Epithelial cell of proximal tubule (primary cell): ENCODE measurements at regions not wholly inside any gene's neighbourhood (a gene's known extent, or its start where the extent isn't known, plus 50 kb on each side); places are given as distances from the start of the nearest gene placed in this dataset.

Experiments
- DNase-seq: peaks from one replicate; pipeline ENCODE4 v3.0.0-alpha.2; 2011; ENCODE audit warnings: low read depth
- H3K4me3 ChIP-seq: 2 replicates; pipeline ENCODE4 v1.5.1; 2011; ENCODE audit warnings: low read depth, mild to moderate bottlenecking, low read length
- CTCF ChIP-seq: conservative IDR thresholded peaks from 2 replicates; pipeline ENCODE4 v1.5.1; 2012; ENCODE audit warnings: low read depth, mild to moderate bottlenecking, low read length

GRCh38 chr2:238555786-238556542 is 129.2 kb downstream of the ASB1 start:
- no peak overlapping the region for H3K4me3 ChIP-seq
- TF ChIP-seq CTCF: no peak
- DNase-seq: no peak

- no peak overlapping the region for H3K4me3 ChIP-seq
- TF ChIP-seq CTCF: no peak
- DNase-seq: no peak
Observed at GRCh38 chr2:238557431-238557830, 130.7 kb downstream of the ASB1 start.

GRCh38 chr2:238557936-238558335 is 131.2 kb downstream of the ASB1 start:
- no peak for DNase-seq
- no peak for TF ChIP-seq CTCF
- H3K4me3 ChIP-seq: no peak overlapping the region

- TF ChIP-seq CTCF: no peak
- no peak overlapping the region for H3K4me3 ChIP-seq
- DNase-seq: no peak
Observed at GRCh38 chr2:238558456-238559099, 131.9 kb downstream of the ASB1 start.

- H3K4me3 ChIP-seq: no peak overlapping the region
- no peak for TF ChIP-seq CTCF
- DNase-seq: no peak
Observed at GRCh38 chr2:238560234-238560633, 133.5 kb downstream of the ASB1 start.

- H3K4me3 ChIP-seq: no peak overlapping the region
- DNase-seq: no peak
- no peak for TF ChIP-seq CTCF
Observed at GRCh38 chr2:238561230-238561629, 134.5 kb downstream of the ASB1 start.

GRCh38 chr2:238562446-238562845 is 135.7 kb downstream of the ASB1 start:
- no peak for DNase-seq
- TF ChIP-seq CTCF: no peak
- no peak overlapping the region for H3K4me3 ChIP-seq
